Loucy (cell line): ENCODE measurements at regions not wholly inside any gene's neighbourhood (a gene's known extent, or its start where the extent isn't known, plus 50 kb on each side); places are given as distances from the start of the nearest gene placed in this dataset.

ENCODE experiments used
- H2AFZ ChIP-seq: fragments of 200-600 bp; sonication (generic); 2 replicates; pipeline ENCODE4 v1.6.0; 2016; ENCODE audit warnings: antibody characterized with exemption, mild to moderate bottlenecking, low read length, moderate library complexity
- H3F3A ChIP-seq: fragments of 200-600 bp; 2 replicates; pipeline ENCODE4 v1.6.0; 2016; ENCODE audit warnings: antibody characterized with exemption, low read depth, mild to moderate bottlenecking
- H3K27me3 ChIP-seq: fragments of 200-600 bp; sonication (generic); 2 replicates; pipeline ENCODE4 v1.6.1; 2014; ENCODE audit warnings: low read length, mild to moderate bottlenecking; ENCODE audit not compliant: insufficient read depth, poor library complexity, severe bottlenecking
- H3K36me3 ChIP-seq: fragments of 200-600 bp; sonication (generic); 2 replicates; pipeline ENCODE4 v1.6.1; 2016; ENCODE audit warnings: low read length; ENCODE audit not compliant: insufficient read depth
- H3K4me1 ChIP-seq: fragments of 200-600 bp; sonication (generic); 2 replicates; pipeline ENCODE4 v1.5.1; 2014; ENCODE audit warnings: low read length, mild to moderate bottlenecking; ENCODE audit not compliant: insufficient read depth, poor library complexity, severe bottlenecking
- H3K4me2 ChIP-seq: fragments of 200-600 bp; sonication (generic); 2 replicates; pipeline ENCODE4 v1.6.0; 2014; ENCODE audit warnings: antibody characterized with exemption, low read length, low read depth, mild to moderate bottlenecking; ENCODE audit not compliant: poor library complexity, severe bottlenecking
- H3K4me3 ChIP-seq: fragments of 200-600 bp; sonication (generic); 2 replicates; pipeline ENCODE4 v1.5.1; 2014; ENCODE audit warnings: low read length, mild to moderate bottlenecking, mixed read lengths; ENCODE audit not compliant: poor library complexity, severe bottlenecking
- H3K79me2 ChIP-seq: fragments of 200-600 bp; sonication (generic); 2 replicates; pipeline ENCODE4 v1.6.1; 2014; ENCODE audit warnings: low read length; ENCODE audit not compliant: insufficient read depth
- H3K9ac ChIP-seq: fragments of 200-600 bp; sonication (generic); 2 replicates; pipeline ENCODE4 v1.6.0; 2014; ENCODE audit warnings: mild to moderate bottlenecking, low read depth, low read length, moderate library complexity; ENCODE audit not compliant: poor library complexity, severe bottlenecking
- H3K9me2 ChIP-seq: fragments of 200-600 bp; sonication (generic); replicated peaks from 2 replicates; pipeline ENCODE4 v1.6.1; 2016; ENCODE audit warnings: low read depth, low read length, mixed read lengths
- H3K9me3 ChIP-seq: fragments of 200-600 bp; sonication (generic); 2 replicates; pipeline ENCODE4 v1.6.1; 2014; ENCODE audit warnings: mild to moderate bottlenecking, antibody characterized with exemption, low read length, low read depth; ENCODE audit not compliant: insufficient read depth
- H4K20me1 ChIP-seq: fragments of 200-600 bp; sonication (generic); 2 replicates; pipeline ENCODE4 v1.6.0; 2014; ENCODE audit warnings: antibody characterized with exemption, low read length, mild to moderate bottlenecking; ENCODE audit not compliant: insufficient read depth, poor library complexity, severe bottlenecking
- EZH2phosphoT487 ChIP-seq: fragments of 200-600 bp; IDR thresholded peaks from 2 replicates; pipeline ENCODE4 v1.6.1; 2018; ENCODE audit warnings: antibody characterized with exemption, mild to moderate bottlenecking, moderate library complexity, borderline replicate concordance
- TF ChIP-seq, protein P1 (sequence below): fragments of 200-600 bp; sonication (generic); conservative IDR thresholded peaks from 2 replicates; pipeline ENCODE4 v1.5.1; 2014; ENCODE audit warnings: mild to moderate bottlenecking, antibody characterized with exemption, low read length

DNA sequence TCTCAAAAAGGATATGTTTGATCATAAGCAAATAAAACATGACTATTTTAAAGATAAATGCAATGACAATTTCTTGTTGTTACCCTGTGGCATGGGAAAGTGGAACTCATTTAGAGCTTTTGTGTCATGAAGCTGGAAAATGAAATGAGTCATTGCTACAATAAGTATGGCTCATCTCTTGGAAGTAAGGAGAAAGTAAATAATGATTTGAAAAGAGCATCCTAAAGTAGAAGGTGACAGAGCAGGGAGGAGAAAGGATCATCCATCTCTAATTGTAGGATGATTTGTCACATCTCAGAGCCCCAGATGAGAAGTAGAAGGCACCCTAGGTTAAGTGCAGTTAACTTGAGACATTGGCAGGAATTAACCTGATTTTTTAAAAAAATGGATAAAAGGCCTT lies 200.5 kb downstream of the CPS1 start:
- Histone ChIP-seq H4K20me1 (no peaks in the 10 kb centered on the region), H3K4me3 (no peak overlapping the region), H3K9ac (no peak overlapping the region), H3K9me2 (no peaks in the 10 kb centered on the region), H2AFZ (no peak overlapping the region), H3K4me1 (no peaks in the 10 kb centered on the region), H3K4me2 (no peak overlapping the region), H3K79me2 (no peaks in the 10 kb centered on the region), H3F3A (no peaks in the 10 kb centered on the region), H3K9me3 (no peaks in the 10 kb centered on the region), H3K27me3 (no peaks in the 10 kb centered on the region), H3K36me3 (no peaks in the 10 kb centered on the region)
- TF ChIP-seq EZH2phosphoT487 = no peak
- TF ChIP-seq, protein P1, sequence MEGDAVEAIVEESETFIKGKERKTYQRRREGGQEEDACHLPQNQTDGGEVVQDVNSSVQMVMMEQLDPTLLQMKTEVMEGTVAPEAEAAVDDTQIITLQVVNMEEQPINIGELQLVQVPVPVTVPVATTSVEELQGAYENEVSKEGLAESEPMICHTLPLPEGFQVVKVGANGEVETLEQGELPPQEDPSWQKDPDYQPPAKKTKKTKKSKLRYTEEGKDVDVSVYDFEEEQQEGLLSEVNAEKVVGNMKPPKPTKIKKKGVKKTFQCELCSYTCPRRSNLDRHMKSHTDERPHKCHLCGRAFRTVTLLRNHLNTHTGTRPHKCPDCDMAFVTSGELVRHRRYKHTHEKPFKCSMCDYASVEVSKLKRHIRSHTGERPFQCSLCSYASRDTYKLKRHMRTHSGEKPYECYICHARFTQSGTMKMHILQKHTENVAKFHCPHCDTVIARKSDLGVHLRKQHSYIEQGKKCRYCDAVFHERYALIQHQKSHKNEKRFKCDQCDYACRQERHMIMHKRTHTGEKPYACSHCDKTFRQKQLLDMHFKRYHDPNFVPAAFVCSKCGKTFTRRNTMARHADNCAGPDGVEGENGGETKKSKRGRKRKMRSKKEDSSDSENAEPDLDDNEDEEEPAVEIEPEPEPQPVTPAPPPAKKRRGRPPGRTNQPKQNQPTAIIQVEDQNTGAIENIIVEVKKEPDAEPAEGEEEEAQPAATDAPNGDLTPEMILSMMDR = no peak

GRCh38 chr2:210762604-210763588 lies 206.5 kb downstream of the CPS1 start:
- Histone ChIP-seq H3K36me3 (no peaks in the 10 kb centered on the region), H3K4me2 (no peak overlapping the region), H2AFZ (no peak overlapping the region), H3K9me3 (no peaks in the 10 kb centered on the region), H3K4me3 (no peak overlapping the region), H3K79me2 (no peaks in the 10 kb centered on the region), H3K9me2 (no peaks in the 10 kb centered on the region), H4K20me1 (no peaks in the 10 kb centered on the region), H3K9ac (no peak overlapping the region), H3K27me3 (no peaks in the 10 kb centered on the region), H3K4me1 (no peaks in the 10 kb centered on the region), H3F3A (no peaks in the 10 kb centered on the region)
- TF ChIP-seq, protein P1 = no peak
- no peak for TF ChIP-seq EZH2phosphoT487

DNA sequence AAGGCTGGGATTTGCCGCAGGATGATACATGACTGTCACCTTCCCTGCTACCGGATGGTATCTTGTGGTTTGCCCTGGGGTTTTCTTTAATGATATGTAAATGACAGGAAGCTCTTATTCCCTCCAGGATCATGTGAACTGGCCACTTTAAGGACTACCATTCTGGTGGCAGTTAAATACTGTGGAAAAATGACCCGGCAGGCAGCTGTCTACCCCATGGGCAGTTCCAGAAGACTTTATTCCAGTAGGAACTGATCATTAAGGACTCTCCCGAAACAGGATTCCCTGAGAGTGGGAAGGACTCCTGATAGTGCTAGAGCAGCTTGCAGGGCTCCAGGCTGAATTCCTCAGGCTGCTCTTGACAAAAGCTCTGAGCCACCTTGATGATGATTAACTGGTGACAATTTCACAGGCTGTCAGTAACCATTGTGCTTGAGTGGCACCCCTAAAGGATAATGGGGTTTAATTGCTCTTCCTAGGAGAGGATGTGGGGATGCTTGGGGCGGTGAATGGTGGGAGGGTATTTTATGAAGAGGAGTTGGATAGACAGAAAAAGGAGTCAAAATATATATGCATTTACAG lies 212.0 kb downstream of the CPS1 start:
- Histone ChIP-seq H3K27me3 (no peaks in the 10 kb centered on the region), H3K9ac (no peak overlapping the region), H3K9me2 (no peaks in the 10 kb centered on the region), H3K79me2 (no peaks in the 10 kb centered on the region), H2AFZ (no peak overlapping the region), H3K9me3 (no peaks in the 10 kb centered on the region), H3F3A (no peaks in the 10 kb centered on the region), H3K4me1 (no peaks in the 10 kb centered on the region), H3K36me3 (no peaks in the 10 kb centered on the region), H3K4me3 (no peak overlapping the region), H4K20me1 (no peaks in the 10 kb centered on the region), H3K4me2 (no peak overlapping the region)
- TF ChIP-seq, protein P1 = no peak
- no peak for TF ChIP-seq EZH2phosphoT487
